ENCODE measurements at regions not wholly inside any gene's neighbourhood (a gene's known extent, or its start where the extent isn't known, plus 50 kb on each side); places are given as distances from the start of the nearest gene placed in this dataset.
"Not testable (repeated sequence)": the region's sequence is repeated elsewhere in the genome, so short reads cannot be mapped to it uniquely, and the experiment has no call there.

DNA sequence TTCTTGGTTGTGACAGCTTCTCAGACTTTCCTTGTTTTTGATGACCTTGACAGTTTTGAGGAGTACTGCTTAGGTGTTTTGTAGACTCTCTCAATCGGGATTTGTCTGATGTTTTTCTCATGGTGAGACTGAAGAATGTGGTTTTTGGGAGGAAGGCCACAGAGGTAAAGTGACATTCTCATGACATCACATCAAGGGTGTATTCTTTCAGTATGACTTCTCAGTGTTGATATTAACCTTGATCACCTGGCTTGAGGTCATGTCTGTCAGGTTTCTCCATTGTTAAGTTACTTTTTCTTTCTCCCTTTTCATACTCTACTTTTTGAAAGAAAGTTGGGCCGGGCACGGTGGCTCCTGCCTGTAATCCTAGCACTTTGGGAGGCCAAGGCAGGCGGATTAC is 269.9 kb downstream of the ZNF37A start:
- DNase-seq, result not testable (repeated sequence)

DNA sequence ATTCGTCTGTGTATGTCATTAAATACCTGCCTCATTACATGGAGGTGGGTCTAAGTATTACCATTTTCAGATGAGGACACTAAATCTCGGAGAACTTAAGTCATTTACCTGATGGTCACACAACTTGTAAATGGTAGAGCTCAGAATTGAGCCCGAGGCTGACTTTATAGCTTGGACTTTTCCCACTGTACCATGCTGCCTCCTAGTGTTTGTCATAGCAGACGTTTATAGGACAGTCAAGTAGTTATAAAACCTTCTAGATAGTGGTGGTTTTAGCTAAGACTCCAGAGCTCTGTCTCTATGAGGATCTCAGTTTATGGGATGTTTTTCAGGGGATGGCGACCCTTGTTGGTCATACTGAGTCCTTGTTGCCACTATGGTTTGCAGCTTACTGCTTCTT is 271.8 kb downstream of the ZNF37A start:
- peak in 1 of 2 experiments; percentile 17 for DNase-seq

DNA sequence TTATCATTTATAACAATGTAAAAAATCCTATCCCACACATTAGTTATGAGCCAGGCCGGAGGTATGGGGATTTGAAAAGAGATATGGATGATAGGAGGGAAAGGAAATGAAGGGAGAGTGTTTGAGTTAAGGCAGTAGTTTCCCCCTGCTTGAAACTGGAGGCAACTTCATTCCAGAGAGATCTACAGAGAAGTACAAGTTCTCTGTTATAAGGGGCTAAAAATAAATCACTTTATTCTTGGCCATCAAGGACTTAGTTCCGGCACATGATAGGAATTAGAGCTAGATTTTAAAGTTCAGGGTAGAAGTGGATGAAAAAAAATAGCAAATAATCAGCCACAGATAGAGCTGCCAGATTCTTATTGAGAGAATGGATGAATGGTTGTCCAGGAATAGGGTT is 289.7 kb downstream of the ZNF37A start:
- not testable (repeated sequence) for DNase-seq

DNA sequence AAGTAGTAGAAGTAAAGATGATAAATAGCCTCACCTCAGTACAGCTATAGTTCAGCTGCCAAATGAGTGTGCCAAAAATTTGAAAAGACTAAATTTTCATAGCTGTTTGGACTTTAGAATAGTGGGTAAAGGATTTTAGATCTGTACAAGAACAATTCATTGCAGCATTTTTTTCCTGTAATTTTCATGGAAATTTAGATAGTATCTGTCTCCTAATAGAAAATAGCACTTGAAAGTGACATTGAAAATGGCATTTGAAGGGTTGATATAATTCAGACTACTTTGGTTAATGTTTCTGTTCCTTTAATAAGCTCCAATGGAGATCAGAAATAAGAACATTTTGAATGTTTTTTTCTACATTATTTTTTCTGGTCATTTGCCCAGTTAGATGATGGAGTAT is 292.7 kb downstream of the ZNF37A start:
- not testable (repeated sequence) for DNase-seq

DNA sequence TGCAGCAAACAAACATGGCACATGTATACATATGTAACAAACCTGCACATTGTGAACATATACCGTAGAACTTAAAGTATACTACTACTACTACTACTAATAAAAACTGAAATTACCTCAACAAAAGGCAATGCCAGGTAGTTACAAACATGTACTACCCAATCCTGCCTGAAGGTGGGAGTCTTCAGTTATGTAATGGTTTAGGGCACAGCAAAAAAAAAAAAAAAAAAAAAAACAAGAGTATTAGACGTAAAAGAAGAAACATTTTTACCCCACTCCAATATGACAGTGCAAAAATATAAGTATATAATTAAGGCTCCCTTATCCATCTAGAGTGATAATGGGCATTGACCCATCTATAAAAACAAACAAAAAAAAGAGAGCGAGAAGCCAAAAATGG is 296.6 kb downstream of the ZNF37A start:
- DNase-seq, result not testable (repeated sequence)

DNA sequence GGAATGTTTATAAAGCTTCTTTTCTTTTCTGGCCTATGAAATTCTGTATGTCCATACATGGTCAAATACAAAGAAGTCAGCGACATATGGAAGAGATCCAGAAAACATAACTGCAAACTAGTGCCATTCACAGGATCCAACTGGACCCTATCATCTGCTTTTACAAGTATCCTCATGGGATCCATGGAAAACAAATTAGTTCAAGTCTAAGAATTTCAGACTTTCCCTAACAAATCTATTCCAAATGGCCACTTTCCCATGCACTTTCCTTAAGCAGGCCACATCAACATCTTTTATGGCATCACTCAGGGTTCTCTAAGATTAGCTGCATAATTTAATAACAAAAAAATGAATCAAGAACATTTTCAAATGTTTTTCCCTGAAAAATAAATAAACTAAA is 301.3 kb downstream of the ZNF37A start:
- not testable (repeated sequence) for DNase-seq

DNA sequence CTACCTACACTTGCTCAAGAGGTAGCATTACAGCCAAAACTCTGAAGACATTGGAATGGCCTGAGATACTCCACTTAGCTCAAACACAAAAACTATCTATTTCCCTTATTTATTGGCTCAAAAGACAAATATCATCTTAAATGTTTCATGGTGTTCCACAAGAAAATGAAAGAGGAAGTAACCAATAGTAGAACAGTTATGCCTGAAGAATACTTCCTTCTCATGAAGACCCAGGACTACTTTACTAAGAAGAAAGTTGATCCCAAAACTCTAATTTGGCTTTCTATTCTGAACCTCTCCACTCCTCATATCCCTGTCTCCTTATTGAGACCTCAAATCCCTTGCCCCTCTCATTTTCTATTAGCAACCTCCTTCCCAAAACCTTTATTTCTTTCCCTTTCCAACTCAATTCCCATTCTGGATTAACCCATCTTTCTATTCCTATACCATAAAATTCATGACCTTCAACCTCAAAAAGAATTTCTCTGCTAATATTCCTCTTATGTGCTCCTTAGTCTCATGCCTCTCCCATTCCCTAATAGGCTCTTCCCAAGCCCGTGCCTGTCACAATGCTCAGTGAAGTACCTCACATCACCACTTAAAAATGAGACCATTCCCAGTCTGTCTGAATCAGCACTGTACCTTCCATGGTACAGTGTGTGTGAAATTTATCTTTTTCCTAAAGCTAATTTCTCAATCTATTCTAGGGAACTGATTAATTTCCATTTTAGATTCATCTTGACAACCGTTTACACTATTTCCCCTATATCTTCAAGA is 302.2 kb downstream of the ZNF37A start:
- not testable (repeated sequence) for DNase-seq

DNA sequence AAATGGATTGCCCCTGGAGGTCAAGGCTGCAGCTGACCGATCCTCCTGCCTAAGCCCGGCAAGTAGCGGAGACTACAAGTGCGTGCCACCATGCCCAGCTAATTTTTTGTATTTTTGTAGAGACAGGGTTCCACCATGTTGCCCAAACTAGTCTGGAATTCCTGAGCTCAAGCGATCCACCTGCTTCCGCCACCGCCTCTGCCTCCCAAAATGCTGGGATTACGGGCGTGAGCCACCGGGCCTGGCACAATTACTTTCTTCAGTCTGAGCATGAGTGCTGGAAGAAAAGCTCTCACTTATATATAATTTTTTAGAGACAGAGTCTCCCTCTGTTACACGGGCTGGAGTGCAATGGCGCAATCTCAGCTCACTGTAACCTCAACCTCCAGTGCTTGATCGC is 307.4 kb downstream of the ZNF37A start:
- not testable (repeated sequence) for DNase-seq

DNA sequence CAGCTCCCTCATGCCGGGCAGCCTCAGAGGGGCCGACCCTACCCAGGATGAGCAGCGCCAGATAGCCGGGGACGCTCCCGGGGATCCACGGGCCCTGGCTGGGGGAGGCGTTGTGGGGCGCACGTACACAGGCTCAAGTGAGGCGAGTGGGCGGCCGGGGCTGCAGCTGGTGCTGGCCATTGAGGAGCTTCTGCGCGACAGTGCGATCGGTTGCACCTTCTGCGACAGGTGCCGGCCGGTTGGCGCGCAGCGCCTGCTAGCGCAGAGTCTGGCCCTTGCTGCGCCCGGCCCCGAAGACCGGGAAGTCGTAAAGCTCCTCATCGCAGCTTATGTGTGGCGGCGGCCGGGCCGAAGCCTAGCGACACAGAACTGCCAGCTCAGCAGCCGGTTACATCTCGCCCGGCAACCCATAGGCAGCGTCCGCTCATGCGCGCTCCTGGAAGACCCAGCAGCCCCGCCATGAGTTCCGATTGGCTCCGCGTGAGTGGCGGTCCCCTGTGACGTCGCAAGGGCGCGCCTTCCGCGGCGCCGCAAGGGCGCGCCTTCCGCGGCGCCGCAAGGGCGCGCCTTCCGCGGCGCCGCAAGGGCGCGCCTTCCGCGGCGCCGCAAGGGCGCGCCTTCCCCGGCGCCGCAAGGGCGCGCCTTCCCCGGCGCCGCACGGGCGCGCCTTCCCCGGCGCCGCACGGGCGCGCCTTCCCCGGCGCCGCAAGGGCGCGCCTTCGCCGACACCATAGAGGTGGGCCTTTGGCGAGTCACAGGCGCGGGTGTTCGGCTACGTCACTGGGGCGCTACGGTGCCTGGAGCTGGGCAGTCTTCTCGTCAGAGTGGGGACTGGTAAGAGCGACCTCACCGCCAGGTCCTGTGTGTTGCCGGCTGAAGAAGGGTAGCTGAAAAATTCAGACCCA is 308.6 kb downstream of the ZNF37A start:
- peak; percentile 79 to 91 for DNase-seq

DNA sequence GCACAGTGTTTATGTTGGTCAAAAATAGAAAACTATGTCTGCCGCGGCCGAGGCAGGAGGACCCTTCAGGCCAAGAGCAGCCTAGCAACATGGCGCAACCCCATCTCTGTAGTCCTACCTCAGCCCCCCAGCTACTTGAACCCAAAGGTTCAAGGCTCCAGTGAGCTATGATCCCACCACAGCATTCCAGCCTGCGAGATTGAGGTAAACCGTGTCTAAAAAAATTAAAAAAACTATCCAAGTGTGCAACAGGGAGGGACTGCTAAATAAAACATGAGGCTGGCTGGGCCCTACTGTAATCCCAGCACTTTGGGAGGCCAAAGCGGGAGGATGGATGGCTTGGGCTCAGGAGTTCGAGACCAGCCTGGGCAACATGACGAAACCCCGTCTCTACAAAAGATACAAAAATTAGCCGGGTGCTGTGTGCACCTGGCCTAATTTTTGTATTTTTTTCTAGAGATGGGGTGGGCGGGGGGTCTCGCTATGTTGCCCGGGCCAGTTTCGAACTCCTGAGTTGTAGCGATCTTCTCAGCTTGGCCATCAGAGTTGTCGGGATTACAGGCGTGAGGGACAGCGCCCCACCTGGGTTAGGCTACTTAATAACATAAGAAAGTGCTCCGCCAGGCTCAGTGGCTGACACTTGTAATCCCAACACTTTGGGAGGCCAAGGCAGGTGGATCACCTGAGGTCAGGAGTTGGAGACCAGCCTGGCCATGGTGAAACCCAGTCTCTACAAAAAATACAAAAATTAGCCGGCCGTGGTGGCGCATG is 309.4 kb downstream of the ZNF37A start:
- DNase-seq, result not testable (repeated sequence)

DNA sequence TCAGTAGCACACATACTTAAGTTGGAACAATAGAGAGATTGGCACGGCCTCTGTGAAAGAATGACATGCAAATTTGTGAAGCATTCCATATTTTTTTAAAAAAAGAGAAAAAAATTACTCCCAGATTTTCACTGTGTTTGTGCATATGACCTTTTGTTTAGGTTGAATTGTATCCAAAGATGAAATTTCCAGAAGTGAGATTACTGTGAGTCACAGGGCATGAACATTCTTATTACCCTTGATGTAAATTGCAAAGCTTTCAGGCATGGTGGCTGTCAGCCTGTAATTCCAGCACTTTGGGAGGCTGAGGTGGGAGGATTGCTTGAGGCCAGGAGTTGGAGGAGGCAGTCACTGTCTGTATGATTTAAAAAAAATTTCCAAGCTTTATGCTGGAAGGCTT is 329.5 kb downstream of the ZNF37A start:
- not testable (repeated sequence) for DNase-seq

DNA sequence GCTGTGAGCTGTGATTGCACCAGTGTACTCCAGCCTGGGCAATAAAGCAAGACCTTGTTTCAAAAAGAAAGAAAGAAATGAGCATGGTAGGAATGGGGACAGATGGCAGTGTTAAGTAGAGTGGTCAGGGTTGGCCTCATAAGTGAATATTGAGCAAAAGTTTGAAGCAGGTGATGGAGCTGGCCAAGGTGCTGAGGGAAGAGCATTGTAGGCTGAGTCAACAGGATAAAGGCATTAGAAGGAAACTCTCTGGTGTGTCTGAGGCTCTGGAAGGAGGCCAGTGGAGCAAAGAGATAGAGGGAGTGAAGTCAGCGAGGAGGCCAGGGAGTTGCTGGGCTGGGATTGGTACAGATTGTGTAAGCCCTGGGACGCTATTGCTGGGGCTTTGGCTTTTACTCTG is 336.1 kb downstream of the ZNF37A start:
- not testable (repeated sequence) for DNase-seq

DNA sequence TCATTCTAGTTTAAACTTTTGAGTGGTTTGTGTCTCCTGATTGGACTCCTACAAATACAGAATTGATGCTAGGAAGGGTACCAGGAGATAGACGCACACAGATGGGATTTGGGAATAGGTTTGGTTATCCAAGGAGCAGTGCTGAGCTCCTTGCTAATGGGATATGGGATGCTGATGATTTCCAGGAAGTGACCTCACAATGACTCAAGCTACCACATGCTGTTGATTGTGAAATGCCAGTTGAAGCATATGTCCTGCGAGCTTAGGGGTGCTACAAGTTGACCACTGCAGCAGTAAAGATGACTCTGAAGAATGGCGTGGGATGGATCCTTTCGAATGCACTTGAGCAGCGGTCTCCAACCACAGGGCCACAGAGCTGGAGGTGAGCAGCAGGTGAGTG is 343.2 kb downstream of the ZNF37A start:
- not testable (repeated sequence) for DNase-seq

DNA sequence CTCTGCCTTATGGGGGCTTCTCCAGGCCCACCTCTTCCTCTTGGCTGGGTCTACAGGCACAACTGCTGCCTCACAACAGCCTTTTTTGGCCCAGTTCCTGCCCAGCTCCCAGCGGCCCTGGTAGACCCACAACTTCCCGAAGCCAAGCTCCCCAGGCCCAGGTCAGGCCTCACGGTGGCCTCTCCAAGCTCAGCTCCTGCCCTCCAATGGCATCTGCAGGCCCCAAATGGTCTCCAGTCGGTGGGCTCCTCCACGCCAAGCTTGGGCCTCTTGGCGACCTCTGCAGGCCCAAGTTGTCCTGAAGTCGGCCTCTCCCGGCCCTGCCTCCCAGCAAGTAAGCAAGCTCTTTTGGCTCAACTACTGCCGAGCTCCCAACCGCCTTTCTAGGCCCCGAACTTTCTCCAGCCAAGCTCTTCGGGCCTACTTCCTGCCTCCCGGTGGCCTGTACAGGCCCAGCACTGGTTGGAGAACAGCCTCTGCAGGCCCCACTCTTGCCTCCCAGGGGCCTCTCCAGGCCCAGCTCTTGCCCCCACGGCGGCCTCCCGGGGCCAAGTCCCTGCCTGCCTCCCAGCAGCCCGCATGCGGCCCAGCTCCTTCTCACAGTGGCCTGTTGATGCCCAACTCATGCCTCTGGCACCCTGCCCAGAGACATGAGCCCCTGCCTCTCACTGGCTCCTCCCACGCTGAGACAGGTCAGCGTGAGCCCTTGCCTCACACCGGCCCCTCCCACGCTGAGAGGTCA is 354.6 kb downstream of the ZNF37A start:
- not testable (repeated sequence) for DNase-seq

DNA sequence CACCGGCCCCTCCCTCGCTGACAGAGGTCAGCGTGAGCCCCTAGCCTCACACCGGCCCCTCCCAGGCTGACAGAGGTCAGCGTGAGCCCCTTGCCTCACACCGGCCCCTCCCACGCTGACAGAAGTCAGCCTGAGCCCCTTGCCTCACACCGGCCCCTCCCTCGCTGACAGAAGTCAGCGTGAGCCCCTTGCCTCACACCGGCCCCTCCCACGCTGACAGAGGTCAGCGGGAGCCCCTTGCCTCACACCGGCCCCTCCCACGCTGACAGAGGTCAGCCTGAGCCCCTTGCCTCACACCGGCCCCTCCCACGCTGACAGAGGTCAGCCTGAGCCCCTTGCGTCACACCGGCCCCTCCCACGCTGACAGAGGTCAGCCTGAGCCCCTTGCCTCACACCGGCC is 355.5 kb downstream of the ZNF37A start:
- not testable (repeated sequence) for DNase-seq

DNA sequence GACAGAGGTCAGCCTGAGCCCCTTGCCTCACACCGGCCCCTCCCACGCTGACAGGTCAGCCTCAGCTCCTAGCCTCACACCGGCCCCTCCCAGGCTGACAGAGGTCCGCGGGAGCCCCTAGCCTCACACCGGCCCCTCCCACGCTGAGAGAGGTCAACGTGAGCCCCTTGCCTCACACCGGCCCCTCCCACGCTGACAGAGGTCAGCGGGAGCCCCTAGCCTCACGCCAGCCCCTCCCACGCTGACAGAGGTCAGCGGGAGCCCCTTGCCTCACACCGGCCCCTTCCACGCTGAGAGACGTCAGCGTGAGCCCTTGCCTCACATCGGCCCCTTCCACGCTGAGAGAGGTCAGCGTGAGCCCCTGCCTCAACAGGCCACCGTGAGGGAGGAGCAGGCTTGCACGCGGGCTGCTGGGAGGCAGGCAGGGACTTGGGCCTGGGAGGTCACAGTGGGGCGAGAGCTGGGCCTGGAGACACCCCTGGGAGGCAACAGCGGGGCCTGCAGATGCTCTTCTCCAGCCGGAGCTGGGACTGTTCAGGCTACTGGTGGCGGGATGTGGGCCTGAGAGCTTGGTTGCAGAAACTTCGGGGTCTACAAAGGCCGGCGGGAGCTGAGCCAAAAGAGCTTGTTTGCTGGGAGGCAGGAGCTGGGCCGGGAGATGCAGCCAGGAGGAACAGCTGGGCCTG is 356.4 kb downstream of the ZNF37A start:
- not testable (repeated sequence) for DNase-seq

DNA sequence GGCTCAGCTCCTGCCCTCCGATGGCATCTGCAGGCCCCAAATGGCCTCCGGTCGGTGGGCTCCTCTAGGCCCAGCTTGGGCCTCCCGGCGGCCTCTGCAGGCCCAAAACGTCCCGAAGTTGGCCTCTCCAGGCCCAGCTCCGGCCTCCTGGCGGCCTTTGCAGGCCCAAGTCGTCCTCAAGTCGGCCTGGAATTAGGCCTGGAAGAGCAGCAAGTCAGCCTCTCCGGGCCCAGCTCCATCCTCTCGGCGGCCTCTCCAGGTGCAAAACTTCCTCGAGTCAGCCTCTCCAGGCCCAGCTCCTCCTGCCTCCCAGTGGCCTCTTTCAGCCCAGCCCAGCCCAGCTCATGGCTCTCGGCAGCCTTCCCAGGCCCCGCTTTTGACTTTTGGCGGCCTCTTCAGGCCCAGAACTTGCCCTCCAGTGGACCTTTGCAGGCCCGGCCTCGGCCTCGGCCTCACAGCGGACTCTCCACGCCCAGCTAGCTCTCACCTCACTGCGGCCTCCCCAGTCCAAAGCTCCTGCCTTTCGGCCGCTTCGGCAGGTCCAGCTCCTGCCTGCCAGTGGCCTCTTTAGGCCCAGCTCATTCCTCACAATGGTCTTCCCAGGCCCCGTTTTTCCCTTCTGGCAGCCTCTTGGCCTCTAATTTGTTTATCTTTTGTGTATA is 357.3 kb downstream of the ZNF37A start:
- DNase-seq, result not testable (repeated sequence)
